Mesenteric fat pad (tissue), 1 donor: ENCODE measurements at regions not wholly inside any gene's neighbourhood (a gene's known extent, or its start where the extent isn't known, plus 50 kb on each side); places are given as distances from the start of the nearest gene placed in this dataset.

ENCODE experiments used
- DNase-seq: peaks from one replicate; pipeline ENCODE4 v3.0.0-alpha.2; 2020; ENCODE audit warnings: low spot score
- donor health status: DM: yes; HTN: yes; CAD: no.

DNA sequence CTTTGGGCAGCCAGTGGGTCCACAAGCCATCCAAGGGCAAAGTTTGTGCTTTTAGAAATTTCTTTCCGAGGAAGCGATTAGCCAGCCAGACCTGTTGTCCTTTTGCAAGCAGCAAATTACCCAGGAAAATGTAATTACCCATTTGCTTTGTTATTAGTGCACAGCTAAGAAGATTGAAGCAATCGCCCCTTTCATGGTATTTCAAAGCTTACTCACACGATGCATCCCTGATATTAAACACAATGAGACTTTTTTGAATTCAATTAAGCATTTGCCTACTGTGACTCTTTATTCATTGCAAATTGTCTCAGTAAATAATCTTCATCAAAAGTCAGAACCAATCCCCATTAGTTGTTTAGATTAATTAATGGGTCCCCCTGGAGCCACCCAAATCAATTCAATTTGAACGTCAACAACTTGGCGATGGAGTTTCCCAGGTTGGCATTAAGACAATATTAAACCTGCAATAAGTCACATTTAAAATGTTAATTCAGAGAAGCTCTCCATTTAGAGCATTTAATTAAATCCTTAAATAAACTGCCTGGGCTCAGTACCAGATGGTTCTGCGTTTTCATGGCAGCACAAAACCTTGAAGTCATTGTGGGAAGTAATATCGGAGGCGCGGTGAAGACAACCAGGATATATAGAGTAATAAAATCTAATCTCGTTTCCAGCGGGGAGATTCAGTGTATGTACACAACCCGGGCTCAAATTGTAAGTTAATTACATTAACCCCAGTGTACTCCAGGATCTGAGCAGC, 366.2 kb upstream of the TNRC6C start:
- no peak for DNase-seq

- peak; percentile 47 for DNase-seq
Measured at GRCh38 chr17:77593081-77593480, 365.4 kb upstream of the TNRC6C start.

DNA sequence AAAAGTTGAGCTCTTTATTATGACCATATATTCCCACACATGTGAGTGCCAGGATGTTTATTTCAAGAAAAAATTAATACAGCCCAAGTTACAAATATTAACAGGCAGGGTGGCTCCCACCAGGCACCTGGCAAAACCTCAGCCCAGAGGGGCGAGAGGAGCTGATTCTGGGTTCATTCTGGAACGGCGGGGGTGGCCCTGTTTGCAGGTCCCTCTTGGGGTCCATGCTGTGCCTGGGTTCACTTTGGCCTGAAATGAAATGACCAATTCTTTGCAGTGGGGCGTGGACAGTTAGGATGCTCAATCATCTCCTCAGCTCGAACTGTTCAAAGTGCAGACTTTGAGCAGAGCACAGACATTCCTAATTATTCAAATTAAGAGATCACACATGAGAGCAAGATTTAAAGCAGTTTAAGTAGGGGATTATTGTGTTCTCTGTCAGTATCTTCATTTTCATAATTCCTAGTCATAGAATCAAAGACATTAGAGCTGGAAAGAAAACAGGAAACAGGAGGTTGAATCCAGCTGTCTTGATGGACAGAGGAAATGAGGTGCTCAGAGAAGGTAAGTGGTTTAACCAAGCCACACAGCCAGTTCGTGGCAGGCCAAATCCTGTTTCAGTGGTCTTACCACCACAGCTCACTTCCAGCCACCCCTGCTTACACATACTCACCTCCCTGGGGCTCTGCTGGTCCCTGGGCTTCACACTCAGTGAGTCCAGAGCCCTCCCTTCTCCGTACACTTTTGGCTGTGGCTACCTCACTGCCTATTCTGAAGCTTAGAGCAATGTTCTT, 363.9 kb upstream of the TNRC6C start:
- DNase-seq, result peak; percentile 37

DNA sequence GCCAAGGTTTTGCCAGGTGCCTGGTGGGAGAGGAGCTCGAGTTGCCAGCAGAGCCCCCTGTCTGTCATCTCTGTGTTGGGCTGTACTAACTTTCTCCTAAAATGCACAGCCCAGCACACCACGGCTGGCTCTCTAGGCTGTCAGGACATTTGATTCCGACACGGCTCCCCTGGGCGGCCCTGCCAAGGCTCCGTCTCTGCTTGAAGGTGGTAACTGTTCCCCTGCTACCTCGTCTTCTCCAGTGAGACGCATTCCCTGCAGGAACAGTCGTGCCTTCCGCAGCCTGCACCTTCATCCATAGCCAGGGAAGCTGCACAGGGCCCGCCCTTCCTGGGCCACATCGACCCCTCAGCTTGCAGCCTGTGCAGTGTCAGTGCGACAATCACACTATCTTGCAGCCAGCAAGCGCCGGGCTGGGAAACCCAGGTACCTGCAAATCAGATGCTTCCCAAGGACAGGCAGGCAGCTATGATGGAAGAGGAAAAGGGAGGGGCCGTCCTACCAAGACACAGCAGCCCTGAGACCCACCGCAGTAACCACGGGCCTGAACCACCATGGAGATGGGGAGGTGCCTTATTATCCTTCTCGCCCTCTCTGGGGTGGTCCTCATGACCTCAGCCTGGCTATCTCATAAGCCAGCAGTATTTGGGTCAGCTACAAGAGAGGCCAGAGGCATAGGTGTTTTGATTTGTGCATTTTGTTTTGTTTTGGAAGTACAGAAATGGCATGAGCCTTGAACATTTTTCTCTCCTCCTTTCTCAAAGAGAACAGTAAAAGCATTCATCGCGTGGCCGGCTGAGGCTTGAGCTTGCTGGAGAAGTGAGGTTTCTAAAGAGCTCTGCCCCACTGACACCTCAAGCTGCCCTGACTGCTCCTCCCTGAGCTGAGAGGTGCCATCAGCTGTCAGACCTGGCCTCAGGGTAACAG, 361.7 kb upstream of the TNRC6C start:
- DNase-seq, result peak; percentile 67

DNA sequence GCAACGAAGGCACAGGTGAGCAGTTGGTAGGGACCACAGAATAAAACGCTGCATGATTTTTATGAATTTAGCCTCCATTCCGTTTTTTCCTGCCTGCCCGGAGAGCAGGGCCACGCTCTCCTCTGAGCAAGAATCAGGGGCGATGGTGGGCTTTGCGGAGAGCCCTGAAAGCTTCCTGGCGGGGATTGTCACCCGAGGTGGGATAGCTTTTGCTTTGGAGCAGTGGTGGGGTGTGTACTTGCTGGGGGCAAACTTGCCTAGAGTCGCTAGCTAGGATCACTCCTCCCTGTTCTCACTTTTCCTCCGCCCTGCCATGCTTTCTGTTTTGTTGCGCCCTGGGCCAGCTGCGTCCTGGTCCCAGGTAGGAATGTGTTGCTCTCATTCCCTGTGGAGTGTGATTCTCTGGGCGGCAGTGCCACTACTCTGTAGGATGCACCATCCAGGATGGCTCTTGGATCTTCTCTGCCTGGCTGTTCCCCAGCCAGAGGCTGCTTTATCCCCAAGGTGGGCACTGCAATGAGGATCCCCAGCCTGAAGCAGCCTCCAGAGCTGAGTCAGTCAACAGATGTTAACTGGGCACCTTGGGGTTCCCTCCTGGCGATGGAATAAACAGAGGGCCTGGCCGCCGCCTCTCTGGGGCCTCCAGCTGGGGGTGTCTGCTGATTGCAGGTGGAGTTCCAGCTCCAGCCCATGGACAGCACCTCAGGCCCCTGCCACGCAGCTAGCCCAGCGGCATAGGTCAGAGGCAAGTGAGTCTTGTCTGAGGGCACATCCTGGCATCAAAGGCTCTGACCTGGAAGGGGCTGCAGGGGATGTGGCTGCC, 360.9 kb upstream of the TNRC6C start:
- peak; percentile 69 for DNase-seq

GRCh38 chr17:77598241-77598620, 360.3 kb upstream of the TNRC6C start:
- DNase-seq, result peak; percentile 69

GRCh38 chr17:77599699-77600098, 358.8 kb upstream of the TNRC6C start:
- peak; percentile 51 for DNase-seq

DNA sequence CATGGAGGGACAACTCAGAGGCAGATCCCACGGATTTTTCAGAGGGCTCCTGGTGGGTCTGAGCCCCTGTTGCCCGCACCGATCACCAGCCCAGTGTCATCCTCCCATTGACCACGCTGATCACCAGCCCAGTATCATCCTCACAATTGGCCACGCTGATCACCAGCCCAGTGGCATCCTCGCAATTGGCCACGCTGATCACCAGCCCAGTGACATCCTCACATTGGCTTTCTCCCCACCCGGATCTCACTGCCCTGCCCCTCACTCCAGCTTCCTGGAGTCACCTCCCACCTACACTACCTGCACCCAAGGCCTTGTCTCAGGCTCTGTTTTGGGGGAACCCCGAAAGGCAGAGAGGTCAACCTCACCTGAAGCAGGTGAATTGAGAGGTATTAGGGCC, 358.2 kb upstream of the TNRC6C start:
- DNase-seq, result peak; percentile 76

GRCh38 chr17:77601054-77601979, 357.2 kb upstream of the TNRC6C start:
- peak; percentile 90 for DNase-seq

GRCh38 chr17:77602062-77602746, 356.3 kb upstream of the TNRC6C start:
- DNase-seq, result peak; percentile 88

DNA sequence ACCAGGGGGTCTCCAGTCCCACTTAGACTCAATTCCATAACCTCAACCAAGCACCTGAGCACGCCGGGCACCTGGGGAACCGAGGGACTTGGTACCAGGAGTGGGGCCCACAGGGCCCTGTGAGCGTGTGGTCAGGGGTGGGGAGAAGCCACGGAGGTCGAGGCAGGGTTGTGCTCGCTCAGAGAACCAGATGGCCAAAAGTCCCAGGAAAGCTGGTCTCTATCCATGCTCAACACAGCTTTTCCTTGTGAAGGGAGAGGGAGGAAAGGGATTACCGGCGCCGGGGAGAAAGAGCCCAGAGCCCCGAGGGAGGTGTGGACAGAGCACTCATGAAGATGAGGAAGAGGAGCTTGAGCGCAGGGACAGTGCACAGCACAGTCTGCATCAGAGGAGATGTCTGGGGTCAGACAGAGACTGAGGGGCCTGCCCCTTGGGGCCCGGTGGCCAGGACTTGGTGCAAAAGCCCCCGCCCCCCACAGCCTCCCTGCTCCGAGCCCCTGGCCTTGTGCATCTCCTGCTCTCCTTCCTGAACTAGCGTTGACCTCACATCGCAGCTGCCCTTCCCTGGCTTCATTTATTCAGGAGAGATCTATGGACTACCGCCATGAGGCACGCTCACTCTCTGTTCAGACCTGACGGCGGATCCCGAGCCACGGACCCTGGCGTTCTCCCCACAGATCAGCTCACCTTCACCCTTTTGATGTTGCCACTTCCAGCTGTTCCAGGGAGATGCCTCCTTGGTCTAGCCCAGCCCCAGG, 355.4 kb upstream of the TNRC6C start:
- DNase-seq, result peak; percentile 80

DNA sequence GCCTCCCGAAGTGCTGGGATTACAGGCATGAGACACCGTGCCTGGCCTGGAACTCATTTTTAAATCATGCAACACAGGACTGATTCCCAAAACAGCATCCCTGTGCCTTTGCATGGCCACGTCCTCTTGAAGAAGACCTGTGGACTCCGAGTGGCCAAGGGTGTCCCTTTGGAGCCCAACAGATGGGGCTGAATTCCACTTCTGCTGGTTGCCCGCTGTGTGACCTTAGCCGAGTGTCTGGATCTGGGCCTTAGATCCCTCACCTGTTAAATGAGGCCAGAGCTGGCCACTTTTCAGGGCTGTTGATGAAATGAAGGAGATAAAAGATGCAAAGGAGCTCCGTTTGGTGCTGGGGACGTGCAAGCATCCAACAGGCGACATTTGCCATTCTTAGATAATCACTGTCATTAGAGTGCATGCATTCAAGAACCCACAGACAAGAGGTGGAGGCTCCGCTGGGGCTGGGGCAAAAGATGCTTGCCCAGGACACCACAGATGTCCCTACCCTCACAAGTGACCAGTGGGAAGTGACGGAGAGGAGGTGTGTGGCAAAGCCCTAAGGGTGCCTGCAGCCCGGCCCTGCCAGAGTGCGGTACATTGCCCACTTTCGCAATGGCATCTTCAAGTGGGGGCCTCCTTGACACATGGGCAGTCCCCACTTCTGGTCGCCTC, 354.1 kb upstream of the TNRC6C start:
- peak; percentile 82 for DNase-seq

GRCh38 chr17:77604973-77605313, 353.6 kb upstream of the TNRC6C start:
- DNase-seq, result no peak

DNA sequence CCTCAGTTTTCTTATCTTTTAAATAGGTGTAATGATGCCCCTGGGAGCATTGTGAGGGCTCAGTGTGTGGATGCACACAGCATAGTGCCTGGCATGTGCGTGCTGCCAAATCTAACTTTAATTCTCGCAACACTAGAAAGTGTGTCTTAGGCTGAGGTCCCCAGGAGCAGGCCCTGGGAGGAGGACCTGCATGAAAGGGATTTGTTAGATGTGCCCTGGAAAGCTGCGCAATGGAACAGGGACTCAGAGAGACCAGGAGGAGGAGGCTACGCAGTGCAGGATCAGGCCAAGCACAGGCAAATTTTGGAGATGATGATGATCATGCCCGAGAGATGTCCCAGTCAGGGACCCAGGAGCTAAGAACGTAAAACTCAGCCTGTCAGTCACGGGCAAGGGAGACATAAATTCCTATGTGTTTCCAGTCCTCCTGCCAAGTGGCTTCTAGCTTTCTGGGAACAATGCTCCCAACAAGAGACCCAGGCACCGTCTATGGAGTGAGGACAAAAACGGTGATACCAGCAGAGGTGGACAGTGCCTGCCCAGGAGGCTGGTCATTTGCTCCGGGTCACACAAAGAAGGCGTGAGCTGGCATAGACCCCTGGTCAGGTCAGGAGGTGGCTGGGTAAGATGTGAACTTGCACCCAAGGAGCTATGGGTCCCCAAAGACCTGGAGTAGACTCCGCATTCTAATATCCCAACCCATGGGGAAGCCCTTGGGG, 352.2 kb upstream of the TNRC6C start:
- peak; percentile 64 for DNase-seq

GRCh38 chr17:77606865-77607210, 351.7 kb upstream of the TNRC6C start:
- no peak for DNase-seq

DNA sequence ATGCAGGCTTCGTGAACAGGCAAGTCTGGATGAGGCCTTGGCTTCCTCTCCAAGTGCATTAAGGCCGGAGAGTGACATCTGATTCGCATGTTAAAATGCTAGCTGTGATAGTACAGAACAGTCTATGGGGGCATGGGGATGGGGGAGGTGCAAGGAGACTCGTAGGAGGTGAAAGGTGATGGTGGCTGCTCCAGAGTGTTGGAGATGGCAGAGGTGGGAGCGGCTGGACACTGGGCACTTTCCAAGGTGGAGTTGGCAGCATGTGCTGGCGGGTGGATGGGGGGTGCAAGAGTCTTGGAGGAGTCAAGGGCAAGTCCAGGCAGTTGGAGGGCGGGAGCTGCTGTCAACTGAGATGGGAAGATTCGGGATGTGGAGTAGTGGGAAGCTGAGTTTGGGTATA, 350.9 kb upstream of the TNRC6C start:
- peak; percentile 79 for DNase-seq

- peak; percentile 68 for DNase-seq
Measured at GRCh38 chr17:77608431-77608830, 350.1 kb upstream of the TNRC6C start.
